WTC11 (cell line): ENCODE measurements at regions not wholly inside any gene's neighbourhood (a gene's known extent, or its start where the extent isn't known, plus 50 kb on each side); places are given as distances from the start of the nearest gene placed in this dataset.

Experiments used
- ETV6 ChIP-seq: sonication (generic); formaldehyde crosslinking; IDR thresholded peaks from 2 replicates; pipeline ENCODE4 v1.8.1; 2022; ENCODE audit warnings: mild to moderate bottlenecking, missing genetic modification reagents
- GABPB1 ChIP-seq: sonication (generic); formaldehyde crosslinking; IDR thresholded peaks from 2 replicates; pipeline ENCODE4 v1.8.1; 2023; ENCODE audit warnings: mild to moderate bottlenecking, missing genetic modification reagents
- RELA ChIP-seq: sonication (generic); formaldehyde crosslinking; IDR thresholded peaks from 2 replicates; pipeline ENCODE4 v1.8.1; 2022; ENCODE audit warnings: missing genetic modification reagents, mild to moderate bottlenecking, borderline replicate concordance
- SP1 ChIP-seq: sonication (generic); formaldehyde crosslinking; conservative IDR thresholded peaks from 2 replicates; pipeline ENCODE4 v1.8.1; 2022; ENCODE audit warnings: missing genetic modification reagents
- ZNF396 ChIP-seq: fragments of 250-450 bp; sonication (Bioruptor Pico); IDR thresholded peaks from 2 replicates; pipeline ENCODE4 v1.8.0; 2021; ENCODE audit warnings: mild to moderate bottlenecking, moderate library complexity, borderline replicate concordance
- ZNF416 ChIP-seq: fragments of 250-450 bp; sonication (Bioruptor Pico); IDR thresholded peaks from 2 replicates; pipeline ENCODE4 v1.9.0; 2021; ENCODE audit warnings: mild to moderate bottlenecking, inconsistent platforms
- TF ChIP-seq, protein P1 (sequence below): sonication (generic); formaldehyde crosslinking; IDR thresholded peaks from 2 replicates; pipeline ENCODE4 v1.8.1; 2023; ENCODE audit warnings: mild to moderate bottlenecking, missing genetic modification reagents
- TF ChIP-seq, protein P2 (sequence below): fragments of 200-600 bp; IDR thresholded peaks from 2 replicates; pipeline ENCODE4 v1.8.0; 2022; ENCODE audit warnings: antibody characterized with exemption

DNA sequence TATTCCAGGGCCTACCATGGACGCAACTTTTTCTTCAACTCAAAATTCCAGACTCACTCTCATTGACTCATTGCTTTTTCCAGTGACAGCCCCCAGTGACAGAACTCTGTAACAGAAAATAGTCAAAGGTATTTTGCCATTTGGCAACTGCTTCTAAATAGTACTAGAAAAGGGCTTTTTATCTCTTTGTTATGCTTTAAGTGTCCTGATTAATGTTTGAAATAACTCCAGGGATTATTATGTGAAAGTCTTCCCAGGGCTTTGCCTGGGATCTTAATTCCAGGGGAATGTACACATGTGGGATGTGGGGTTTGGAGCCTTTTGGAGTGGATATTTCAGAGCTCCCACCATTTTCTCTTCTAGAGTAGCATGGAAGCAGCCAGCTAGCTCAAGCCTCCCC is 198.8 kb downstream of the KCNS3 start:
- TF ChIP-seq, protein P1, sequence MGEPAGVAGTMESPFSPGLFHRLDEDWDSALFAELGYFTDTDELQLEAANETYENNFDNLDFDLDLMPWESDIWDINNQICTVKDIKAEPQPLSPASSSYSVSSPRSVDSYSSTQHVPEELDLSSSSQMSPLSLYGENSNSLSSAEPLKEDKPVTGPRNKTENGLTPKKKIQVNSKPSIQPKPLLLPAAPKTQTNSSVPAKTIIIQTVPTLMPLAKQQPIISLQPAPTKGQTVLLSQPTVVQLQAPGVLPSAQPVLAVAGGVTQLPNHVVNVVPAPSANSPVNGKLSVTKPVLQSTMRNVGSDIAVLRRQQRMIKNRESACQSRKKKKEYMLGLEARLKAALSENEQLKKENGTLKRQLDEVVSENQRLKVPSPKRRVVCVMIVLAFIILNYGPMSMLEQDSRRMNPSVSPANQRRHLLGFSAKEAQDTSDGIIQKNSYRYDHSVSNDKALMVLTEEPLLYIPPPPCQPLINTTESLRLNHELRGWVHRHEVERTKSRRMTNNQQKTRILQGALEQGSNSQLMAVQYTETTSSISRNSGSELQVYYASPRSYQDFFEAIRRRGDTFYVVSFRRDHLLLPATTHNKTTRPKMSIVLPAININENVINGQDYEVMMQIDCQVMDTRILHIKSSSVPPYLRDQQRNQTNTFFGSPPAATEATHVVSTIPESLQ (CRISPR knock-in tag) = no peak
- TF ChIP-seq, protein P2, sequence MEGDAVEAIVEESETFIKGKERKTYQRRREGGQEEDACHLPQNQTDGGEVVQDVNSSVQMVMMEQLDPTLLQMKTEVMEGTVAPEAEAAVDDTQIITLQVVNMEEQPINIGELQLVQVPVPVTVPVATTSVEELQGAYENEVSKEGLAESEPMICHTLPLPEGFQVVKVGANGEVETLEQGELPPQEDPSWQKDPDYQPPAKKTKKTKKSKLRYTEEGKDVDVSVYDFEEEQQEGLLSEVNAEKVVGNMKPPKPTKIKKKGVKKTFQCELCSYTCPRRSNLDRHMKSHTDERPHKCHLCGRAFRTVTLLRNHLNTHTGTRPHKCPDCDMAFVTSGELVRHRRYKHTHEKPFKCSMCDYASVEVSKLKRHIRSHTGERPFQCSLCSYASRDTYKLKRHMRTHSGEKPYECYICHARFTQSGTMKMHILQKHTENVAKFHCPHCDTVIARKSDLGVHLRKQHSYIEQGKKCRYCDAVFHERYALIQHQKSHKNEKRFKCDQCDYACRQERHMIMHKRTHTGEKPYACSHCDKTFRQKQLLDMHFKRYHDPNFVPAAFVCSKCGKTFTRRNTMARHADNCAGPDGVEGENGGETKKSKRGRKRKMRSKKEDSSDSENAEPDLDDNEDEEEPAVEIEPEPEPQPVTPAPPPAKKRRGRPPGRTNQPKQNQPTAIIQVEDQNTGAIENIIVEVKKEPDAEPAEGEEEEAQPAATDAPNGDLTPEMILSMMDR = no peak
- TF ChIP-seq ZNF416 (CRISPR knock-in tag) (no peak), SP1 (CRISPR knock-in tag) (no peak), ZNF396 (CRISPR knock-in tag) (no peak), ETV6 (CRISPR knock-in tag) (no peak), RELA (CRISPR knock-in tag) (no peak), GABPB1 (CRISPR knock-in tag) (no peak)
